H1 (cell line): ENCODE measurements at regions not wholly inside any gene's neighbourhood (a gene's known extent, or its start where the extent isn't known, plus 50 kb on each side); places are given as distances from the start of the nearest gene placed in this dataset.

Experiments used
- CREB1 ChIP-seq: IDR thresholded peaks from 2 replicates; pipeline ENCODE4 v1.6.1; 2012; ENCODE audit warnings: inconsistent platforms
- RFX5 ChIP-seq: IDR thresholded peaks from 2 replicates; pipeline ENCODE4 v1.6.1; 2011; ENCODE audit warnings: low read depth, low read length, improper control_type of control experiment, borderline replicate concordance
- SIN3A ChIP-seq, 2 experiments: IDR thresholded peaks in 1 of 2; conservative IDR thresholded peaks in 1 of 2; 2 replicates each; pipeline ENCODE4 v1.6.1; 2011 to 2012; ENCODE audit warnings: low read length in 2 of 2, improper control_type of control experiment in 1 of 2, low read depth in 1 of 2, mild to moderate bottlenecking in 1 of 2
- TF ChIP-seq, protein P1 (sequence below), 3 experiments: IDR thresholded peaks; 1 replicate in 2 of 3; 2 replicates in 1 of 3; pipeline versions ENCODE4 v1.5.1 to v1.6.1; 2011; ENCODE audit warnings: low read length in 3 of 3, mild to moderate bottlenecking in 3 of 3, inconsistent platforms in 2 of 3, low read depth in 1 of 3, moderate library complexity in 1 of 3; ENCODE audit not compliant: insufficient read depth in 1 of 3; ENCODE audit errors: control extremely low read depth in 1 of 3
- TF ChIP-seq, protein P2 (sequence below): fragments of 300-600 bp; sonication (generic); IDR thresholded peaks from 2 replicates; pipeline ENCODE4 v1.7.1; 2012; ENCODE audit warnings: low read length, moderate library complexity, mild to moderate bottlenecking, inconsistent platforms; ENCODE audit not compliant: insufficient replicate concordance

DNA sequence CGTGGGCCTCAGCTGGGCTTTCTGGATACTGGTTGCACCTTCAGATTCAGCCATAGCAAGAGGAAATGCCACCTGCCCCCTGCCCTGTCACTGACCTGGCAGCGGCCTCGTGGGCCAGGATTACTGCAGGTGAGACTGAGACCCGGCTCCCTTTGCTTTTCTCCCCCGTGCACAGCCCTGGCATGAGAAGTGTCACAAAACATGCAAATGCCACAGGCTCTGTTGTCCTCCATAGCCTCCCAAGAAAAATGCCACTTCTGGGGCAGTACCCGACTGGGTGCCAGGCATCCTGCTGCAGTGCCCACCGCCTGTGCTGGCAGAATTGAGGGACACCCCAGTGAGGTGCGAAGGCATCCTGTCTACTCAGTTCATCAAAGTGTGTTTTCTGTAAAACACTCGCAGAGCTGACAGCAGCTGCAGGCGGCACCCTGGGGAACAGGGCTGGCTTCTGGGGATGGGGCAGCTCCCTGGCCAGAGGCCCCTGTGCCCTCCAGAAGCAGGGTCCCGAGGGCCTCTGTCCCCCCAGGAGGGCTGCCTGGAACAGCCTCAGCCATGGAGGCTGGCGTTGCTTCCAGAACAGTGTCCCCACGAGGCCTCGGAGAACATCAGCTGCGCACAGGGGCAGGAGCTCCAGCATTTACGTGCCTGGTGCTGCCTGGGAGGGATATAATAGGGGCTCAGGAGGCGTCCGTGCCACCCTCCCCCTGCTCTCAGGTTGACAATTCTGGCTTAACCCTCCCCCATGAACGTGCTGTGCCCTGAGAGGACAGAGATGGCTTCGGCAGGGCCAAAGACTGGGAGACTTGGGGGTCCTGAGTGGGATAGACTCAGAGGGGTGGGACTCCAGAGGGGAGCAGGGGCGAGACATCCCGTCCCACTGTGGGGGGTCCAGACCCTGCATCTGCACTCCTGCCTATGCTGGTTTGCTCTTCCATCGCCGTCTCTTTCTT is 99.5 kb upstream of the NKX1-1 start:
- TF ChIP-seq SIN3A (conservative IDR thresholded peaks at IDR 0.05 in 1 of 2, IDR thresholded peaks at IDR 0.05 in 1 of 2; ENCODE audit: low read depth in 1 of 2, low read length in 2 of 2) (no peak), RFX5 (no peak), CREB1 (no peak)
- TF ChIP-seq, protein P1, sequence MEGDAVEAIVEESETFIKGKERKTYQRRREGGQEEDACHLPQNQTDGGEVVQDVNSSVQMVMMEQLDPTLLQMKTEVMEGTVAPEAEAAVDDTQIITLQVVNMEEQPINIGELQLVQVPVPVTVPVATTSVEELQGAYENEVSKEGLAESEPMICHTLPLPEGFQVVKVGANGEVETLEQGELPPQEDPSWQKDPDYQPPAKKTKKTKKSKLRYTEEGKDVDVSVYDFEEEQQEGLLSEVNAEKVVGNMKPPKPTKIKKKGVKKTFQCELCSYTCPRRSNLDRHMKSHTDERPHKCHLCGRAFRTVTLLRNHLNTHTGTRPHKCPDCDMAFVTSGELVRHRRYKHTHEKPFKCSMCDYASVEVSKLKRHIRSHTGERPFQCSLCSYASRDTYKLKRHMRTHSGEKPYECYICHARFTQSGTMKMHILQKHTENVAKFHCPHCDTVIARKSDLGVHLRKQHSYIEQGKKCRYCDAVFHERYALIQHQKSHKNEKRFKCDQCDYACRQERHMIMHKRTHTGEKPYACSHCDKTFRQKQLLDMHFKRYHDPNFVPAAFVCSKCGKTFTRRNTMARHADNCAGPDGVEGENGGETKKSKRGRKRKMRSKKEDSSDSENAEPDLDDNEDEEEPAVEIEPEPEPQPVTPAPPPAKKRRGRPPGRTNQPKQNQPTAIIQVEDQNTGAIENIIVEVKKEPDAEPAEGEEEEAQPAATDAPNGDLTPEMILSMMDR (IDR thresholded peaks at IDR 0.05; ENCODE audit: control extremely low read depth in 1 of 3, insufficient read depth in 1 of 3, low read depth in 1 of 3, low read length in 3 of 3), result no peak
- TF ChIP-seq, protein P2, sequence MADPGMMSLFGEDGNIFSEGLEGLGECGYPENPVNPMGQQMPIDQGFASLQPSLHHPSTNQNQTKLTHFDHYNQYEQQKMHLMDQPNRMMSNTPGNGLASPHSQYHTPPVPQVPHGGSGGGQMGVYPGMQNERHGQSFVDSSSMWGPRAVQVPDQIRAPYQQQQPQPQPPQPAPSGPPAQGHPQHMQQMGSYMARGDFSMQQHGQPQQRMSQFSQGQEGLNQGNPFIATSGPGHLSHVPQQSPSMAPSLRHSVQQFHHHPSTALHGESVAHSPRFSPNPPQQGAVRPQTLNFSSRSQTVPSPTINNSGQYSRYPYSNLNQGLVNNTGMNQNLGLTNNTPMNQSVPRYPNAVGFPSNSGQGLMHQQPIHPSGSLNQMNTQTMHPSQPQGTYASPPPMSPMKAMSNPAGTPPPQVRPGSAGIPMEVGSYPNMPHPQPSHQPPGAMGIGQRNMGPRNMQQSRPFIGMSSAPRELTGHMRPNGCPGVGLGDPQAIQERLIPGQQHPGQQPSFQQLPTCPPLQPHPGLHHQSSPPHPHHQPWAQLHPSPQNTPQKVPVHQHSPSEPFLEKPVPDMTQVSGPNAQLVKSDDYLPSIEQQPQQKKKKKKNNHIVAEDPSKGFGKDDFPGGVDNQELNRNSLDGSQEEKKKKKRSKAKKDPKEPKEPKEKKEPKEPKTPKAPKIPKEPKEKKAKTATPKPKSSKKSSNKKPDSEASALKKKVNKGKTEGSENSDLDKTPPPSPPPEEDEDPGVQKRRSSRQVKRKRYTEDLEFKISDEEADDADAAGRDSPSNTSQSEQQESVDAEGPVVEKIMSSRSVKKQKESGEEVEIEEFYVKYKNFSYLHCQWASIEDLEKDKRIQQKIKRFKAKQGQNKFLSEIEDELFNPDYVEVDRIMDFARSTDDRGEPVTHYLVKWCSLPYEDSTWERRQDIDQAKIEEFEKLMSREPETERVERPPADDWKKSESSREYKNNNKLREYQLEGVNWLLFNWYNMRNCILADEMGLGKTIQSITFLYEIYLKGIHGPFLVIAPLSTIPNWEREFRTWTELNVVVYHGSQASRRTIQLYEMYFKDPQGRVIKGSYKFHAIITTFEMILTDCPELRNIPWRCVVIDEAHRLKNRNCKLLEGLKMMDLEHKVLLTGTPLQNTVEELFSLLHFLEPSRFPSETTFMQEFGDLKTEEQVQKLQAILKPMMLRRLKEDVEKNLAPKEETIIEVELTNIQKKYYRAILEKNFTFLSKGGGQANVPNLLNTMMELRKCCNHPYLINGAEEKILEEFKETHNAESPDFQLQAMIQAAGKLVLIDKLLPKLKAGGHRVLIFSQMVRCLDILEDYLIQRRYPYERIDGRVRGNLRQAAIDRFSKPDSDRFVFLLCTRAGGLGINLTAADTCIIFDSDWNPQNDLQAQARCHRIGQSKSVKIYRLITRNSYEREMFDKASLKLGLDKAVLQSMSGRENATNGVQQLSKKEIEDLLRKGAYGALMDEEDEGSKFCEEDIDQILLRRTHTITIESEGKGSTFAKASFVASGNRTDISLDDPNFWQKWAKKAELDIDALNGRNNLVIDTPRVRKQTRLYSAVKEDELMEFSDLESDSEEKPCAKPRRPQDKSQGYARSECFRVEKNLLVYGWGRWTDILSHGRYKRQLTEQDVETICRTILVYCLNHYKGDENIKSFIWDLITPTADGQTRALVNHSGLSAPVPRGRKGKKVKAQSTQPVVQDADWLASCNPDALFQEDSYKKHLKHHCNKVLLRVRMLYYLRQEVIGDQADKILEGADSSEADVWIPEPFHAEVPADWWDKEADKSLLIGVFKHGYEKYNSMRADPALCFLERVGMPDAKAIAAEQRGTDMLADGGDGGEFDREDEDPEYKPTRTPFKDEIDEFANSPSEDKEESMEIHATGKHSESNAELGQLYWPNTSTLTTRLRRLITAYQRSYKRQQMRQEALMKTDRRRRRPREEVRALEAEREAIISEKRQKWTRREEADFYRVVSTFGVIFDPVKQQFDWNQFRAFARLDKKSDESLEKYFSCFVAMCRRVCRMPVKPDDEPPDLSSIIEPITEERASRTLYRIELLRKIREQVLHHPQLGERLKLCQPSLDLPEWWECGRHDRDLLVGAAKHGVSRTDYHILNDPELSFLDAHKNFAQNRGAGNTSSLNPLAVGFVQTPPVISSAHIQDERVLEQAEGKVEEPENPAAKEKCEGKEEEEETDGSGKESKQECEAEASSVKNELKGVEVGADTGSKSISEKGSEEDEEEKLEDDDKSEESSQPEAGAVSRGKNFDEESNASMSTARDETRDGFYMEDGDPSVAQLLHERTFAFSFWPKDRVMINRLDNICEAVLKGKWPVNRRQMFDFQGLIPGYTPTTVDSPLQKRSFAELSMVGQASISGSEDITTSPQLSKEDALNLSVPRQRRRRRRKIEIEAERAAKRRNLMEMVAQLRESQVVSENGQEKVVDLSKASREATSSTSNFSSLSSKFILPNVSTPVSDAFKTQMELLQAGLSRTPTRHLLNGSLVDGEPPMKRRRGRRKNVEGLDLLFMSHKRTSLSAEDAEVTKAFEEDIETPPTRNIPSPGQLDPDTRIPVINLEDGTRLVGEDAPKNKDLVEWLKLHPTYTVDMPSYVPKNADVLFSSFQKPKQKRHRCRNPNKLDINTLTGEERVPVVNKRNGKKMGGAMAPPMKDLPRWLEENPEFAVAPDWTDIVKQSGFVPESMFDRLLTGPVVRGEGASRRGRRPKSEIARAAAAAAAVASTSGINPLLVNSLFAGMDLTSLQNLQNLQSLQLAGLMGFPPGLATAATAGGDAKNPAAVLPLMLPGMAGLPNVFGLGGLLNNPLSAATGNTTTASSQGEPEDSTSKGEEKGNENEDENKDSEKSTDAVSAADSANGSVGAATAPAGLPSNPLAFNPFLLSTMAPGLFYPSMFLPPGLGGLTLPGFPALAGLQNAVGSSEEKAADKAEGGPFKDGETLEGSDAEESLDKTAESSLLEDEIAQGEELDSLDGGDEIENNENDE, result no peak
